ENCODE measurements at regions not wholly inside any gene's neighbourhood (a gene's known extent, or its start where the extent isn't known, plus 50 kb on each side); places are given as distances from the start of the nearest gene placed in this dataset.

DNA sequence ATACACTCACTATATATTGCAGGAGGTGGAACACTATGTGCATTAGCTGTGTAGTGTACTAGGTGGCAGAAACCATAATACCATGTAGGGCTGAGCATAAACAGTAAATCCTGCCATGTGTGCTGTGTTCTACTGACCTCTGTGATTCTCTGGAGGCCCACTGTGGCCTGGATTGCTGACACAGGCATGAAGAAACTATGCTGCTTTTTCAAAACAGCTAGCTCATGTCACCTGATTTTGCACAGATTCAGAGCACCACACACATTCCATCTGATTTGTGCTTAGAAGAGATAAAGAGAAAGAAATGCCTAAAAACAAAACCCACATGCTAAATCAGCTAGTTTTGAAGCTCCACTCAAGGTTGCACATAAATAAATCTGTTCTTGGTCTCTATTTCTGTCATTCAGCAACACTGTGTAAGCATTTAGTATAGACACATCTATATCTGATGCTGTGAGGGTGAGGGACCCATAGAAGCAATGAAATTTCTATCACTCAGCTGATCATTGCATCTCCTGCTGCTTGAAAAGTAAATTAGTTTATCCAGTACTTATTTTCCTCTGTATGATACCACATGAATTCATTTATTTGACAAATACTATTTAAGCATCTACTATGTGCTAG is 1007.7 kb upstream of the SEMA6D start:
- Histone ChIP-seq H3K36me3 (ENCODE audit: insufficient read depth, low read length) (no peaks in the 10 kb centered on the region), H3K4me2 (ENCODE audit: low read length) (no peak overlapping the region), H2AFZ (ENCODE audit: low read length) (no peak overlapping the region), H3K4me1 (ENCODE audit: insufficient read depth, low read length, poor library complexity, severe bottlenecking) (no peaks in the 10 kb centered on the region), H3K4me3 (ENCODE audit: low read depth, low read length, poor library complexity, severe bottlenecking) (no peak overlapping the region), H3K27ac (ENCODE audit: low read depth, low read length, poor library complexity, severe bottlenecking) (no peak overlapping the region), H3K79me2 (ENCODE audit: insufficient read depth, low read depth, low read length) (no peaks in the 10 kb centered on the region), H3K9me3 (ENCODE audit: low read length) (no peaks in the 10 kb centered on the region), H4K20me1 (ENCODE audit: insufficient read depth, low read length) (no peaks in the 10 kb centered on the region), H3K9me2 (ENCODE audit: insufficient read depth, low read length) (no peaks in the 10 kb centered on the region)
- intact Hi-C loops (cut with micrococcal nuclease; ENCODE audit: unreplicated experiment), result no loop called here
- BruUV-seq (replicated peaks), result no TSS peak
- ChIA-PET CTCF (ENCODE audit: unreplicated experiment) (no interaction called here), POLR2A (no interaction called here)
- DNase-seq (ENCODE audit: low spot score), result no peak
- no peak for TF ChIP-seq EZH2phosphoT487 (IDR thresholded peaks at IDR 0.05; ENCODE audit: borderline replicate concordance, low read depth, low read length)
- TF ChIP-seq, protein P1, sequence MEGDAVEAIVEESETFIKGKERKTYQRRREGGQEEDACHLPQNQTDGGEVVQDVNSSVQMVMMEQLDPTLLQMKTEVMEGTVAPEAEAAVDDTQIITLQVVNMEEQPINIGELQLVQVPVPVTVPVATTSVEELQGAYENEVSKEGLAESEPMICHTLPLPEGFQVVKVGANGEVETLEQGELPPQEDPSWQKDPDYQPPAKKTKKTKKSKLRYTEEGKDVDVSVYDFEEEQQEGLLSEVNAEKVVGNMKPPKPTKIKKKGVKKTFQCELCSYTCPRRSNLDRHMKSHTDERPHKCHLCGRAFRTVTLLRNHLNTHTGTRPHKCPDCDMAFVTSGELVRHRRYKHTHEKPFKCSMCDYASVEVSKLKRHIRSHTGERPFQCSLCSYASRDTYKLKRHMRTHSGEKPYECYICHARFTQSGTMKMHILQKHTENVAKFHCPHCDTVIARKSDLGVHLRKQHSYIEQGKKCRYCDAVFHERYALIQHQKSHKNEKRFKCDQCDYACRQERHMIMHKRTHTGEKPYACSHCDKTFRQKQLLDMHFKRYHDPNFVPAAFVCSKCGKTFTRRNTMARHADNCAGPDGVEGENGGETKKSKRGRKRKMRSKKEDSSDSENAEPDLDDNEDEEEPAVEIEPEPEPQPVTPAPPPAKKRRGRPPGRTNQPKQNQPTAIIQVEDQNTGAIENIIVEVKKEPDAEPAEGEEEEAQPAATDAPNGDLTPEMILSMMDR (conservative IDR thresholded peaks at IDR 0.05; ENCODE audit: low read length), result no peak

- Histone ChIP-seq H3K27ac (ENCODE audit: low read depth, low read length, poor library complexity, severe bottlenecking) (no peak overlapping the region), H3K36me3 (ENCODE audit: insufficient read depth, low read length) (no peaks in the 10 kb centered on the region), H2AFZ (ENCODE audit: low read length) (no peak overlapping the region), H3K4me3 (ENCODE audit: low read depth, low read length, poor library complexity, severe bottlenecking) (no peak overlapping the region), H3K4me1 (ENCODE audit: insufficient read depth, low read length, poor library complexity, severe bottlenecking) (no peaks in the 10 kb centered on the region), H3K79me2 (ENCODE audit: insufficient read depth, low read depth, low read length) (no peaks in the 10 kb centered on the region), H4K20me1 (ENCODE audit: insufficient read depth, low read length) (no peaks in the 10 kb centered on the region), H3K9me3 (ENCODE audit: low read length) (no peaks in the 10 kb centered on the region), H3K4me2 (ENCODE audit: low read length) (no peak overlapping the region), H3K9me2 (ENCODE audit: insufficient read depth, low read length) (no peaks in the 10 kb centered on the region)
- no TSS peak for BruUV-seq (replicated peaks)
- no peak for DNase-seq (ENCODE audit: low spot score)
- POLR2A ChIA-PET, result no interaction called here
- CTCF ChIA-PET (ENCODE audit: unreplicated experiment), result no interaction called here
- intact Hi-C loops (cut with micrococcal nuclease; ENCODE audit: unreplicated experiment), result no loop called here
- TF ChIP-seq, protein P1 (conservative IDR thresholded peaks at IDR 0.05; ENCODE audit: low read length), result no peak
- TF ChIP-seq EZH2phosphoT487 (IDR thresholded peaks at IDR 0.05; ENCODE audit: borderline replicate concordance, low read depth, low read length), result no peak
Measured at GRCh38 chr15:46710401-46710960, 1006.8 kb upstream of the SEMA6D start.

- no peaks in the 10 kb centered on the region for H3K79me2 ChIP-seq (ENCODE audit: insufficient read depth, low read depth, low read length)
- H3K27ac ChIP-seq (ENCODE audit: low read depth, low read length, poor library complexity, severe bottlenecking), result no peak overlapping the region
- H3K4me3 ChIP-seq (ENCODE audit: low read depth, low read length, poor library complexity, severe bottlenecking), result no peak overlapping the region
- no peaks in the 10 kb centered on the region for H3K4me1 ChIP-seq (ENCODE audit: insufficient read depth, low read length, poor library complexity, severe bottlenecking)
- H3K4me2 ChIP-seq (ENCODE audit: low read length), result no peak overlapping the region
- H3K36me3 ChIP-seq (ENCODE audit: insufficient read depth, low read length), result no peaks in the 10 kb centered on the region
- H3K9me2 ChIP-seq (ENCODE audit: insufficient read depth, low read length), result no peaks in the 10 kb centered on the region
- CTCF ChIA-PET (ENCODE audit: unreplicated experiment), result no interaction called here
- no TSS peak for BruUV-seq (replicated peaks)
- no peaks in the 10 kb centered on the region for H3K9me3 ChIP-seq (ENCODE audit: low read length)
- DNase-seq (ENCODE audit: low spot score), result no peak
- no peak for TF ChIP-seq EZH2phosphoT487 (IDR thresholded peaks at IDR 0.05; ENCODE audit: borderline replicate concordance, low read depth, low read length)
- TF ChIP-seq, protein P1 (conservative IDR thresholded peaks at IDR 0.05; ENCODE audit: low read length), result no peak
- POLR2A ChIA-PET, result interaction anchor here (0.7 kb wide), 1 partner anchor 145 kb away, joined by 3 read pairs; no protein-coding TSS in a partner anchor
- H2AFZ ChIP-seq (ENCODE audit: low read length), result no peak overlapping the region
- intact Hi-C loops (cut with micrococcal nuclease; ENCODE audit: unreplicated experiment), result no loop called here
- no peaks in the 10 kb centered on the region for H4K20me1 ChIP-seq (ENCODE audit: insufficient read depth, low read length)
Measured at GRCh38 chr15:46713045-46713444, 1004.3 kb upstream of the SEMA6D start.

Data from OCI-LY7 (cell line).